Stimulated activated CD4-positive, alpha-beta T cell treated with anti-CD3 and anti-CD28 coated beads, Interleukin-2, amount 100 ng/mL, for 48 hours (primary cell): ENCODE measurements at regions not wholly inside any gene's neighbourhood (a gene's known extent, or its start where the extent isn't known, plus 50 kb on each side); places are given as distances from the start of the nearest gene placed in this dataset.
A peak's percentile ranks its signal among the peaks of the same experiment; 100 is the strongest.

ENCODE experiments used
- DNase-seq, 2 donors: peaks; one replicate each; pipeline ENCODE4 v3.0.0-alpha.2; 2020

GRCh38 chr11:69545976-69546617 is 64.6 kb downstream of the LINC01488 start:
- no peak for DNase-seq

GRCh38 chr11:69546735-69547370 is 65.4 kb downstream of the LINC01488 start:
- DNase-seq = peak; percentile 45 to 50

- DNase-seq = no peak
These were observed 69.4 kb downstream of the LINC01488 start for GRCh38 chr11:69550846-69551245.

GRCh38 chr11:69551963-69552362 is 70.5 kb downstream of the LINC01488 start:
- DNase-seq = no peak

- DNase-seq = no peak
These were observed 71.5 kb downstream of the LINC01488 start for GRCh38 chr11:69552951-69553350.

- DNase-seq = no peak
These were observed 72.2 kb downstream of the LINC01488 start for GRCh38 chr11:69553416-69554357.

GRCh38 chr11:69554849-69555248 is 73.4 kb downstream of the LINC01488 start:
- no peak for DNase-seq

GRCh38 chr11:69557266-69557665 is 75.8 kb downstream of the LINC01488 start:
- no peak for DNase-seq

GRCh38 chr11:69558519-69558941 is 77.1 kb downstream of the LINC01488 start:
- DNase-seq = no peak

GRCh38 chr11:69559181-69559580 is 77.7 kb downstream of the LINC01488 start:
- DNase-seq = no peak

- DNase-seq = no peak
These were observed 78.8 kb downstream of the LINC01488 start for GRCh38 chr11:69560141-69560790.

GRCh38 chr11:69562302-69562701 is 78.7 kb upstream of the CCND1 start:
- no peak for DNase-seq

GRCh38 chr11:69562816-69563215 is 78.1 kb upstream of the CCND1 start:
- no peak for DNase-seq

GRCh38 chr11:69563306-69563705 is 77.7 kb upstream of the CCND1 start:
- no peak for DNase-seq

- DNase-seq = no peak
These were observed 76.8 kb upstream of the CCND1 start for GRCh38 chr11:69563946-69564775.

GRCh38 chr11:69566001-69566400 is 75.0 kb upstream of the CCND1 start:
- no peak for DNase-seq

GRCh38 chr11:69567951-69568808 is 72.8 kb upstream of the CCND1 start:
- DNase-seq = no peak

GRCh38 chr11:69568809-69569097 is 72.2 kb upstream of the CCND1 start:
- DNase-seq = no peak

GRCh38 chr11:69569306-69570200 is 71.4 kb upstream of the CCND1 start:
- DNase-seq = no peak

- DNase-seq = no peak
These were observed 68.6 kb upstream of the CCND1 start for GRCh38 chr11:69572233-69572860.
